ENCODE measurements at regions not wholly inside any gene's neighbourhood (a gene's known extent, or its start where the extent isn't known, plus 50 kb on each side); places are given as distances from the start of the nearest gene placed in this dataset.

GRCh38 chr9:80082213-80082612 is 510.4 kb downstream of the TLE4 start:
- no peak for DNase-seq

DNA sequence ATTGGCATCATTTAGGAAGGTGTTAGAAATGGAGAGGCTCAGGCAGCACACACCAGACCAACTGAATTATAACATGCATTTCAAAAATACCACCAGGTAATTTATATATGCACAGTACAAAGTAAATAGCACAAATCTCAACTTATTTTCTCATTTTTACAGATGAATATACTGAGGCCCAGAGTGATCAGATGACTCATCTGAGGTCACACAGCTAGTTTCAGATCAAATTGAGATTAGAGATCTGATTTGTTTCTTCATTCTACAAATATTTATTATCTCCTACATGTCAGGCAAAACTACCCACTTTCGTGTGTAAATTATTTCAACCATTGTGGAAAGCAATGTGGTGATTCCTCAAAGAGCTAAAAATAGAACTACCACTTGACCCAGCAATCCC is 507.1 kb downstream of the TLE4 start:
- DNase-seq = no peak

DNA sequence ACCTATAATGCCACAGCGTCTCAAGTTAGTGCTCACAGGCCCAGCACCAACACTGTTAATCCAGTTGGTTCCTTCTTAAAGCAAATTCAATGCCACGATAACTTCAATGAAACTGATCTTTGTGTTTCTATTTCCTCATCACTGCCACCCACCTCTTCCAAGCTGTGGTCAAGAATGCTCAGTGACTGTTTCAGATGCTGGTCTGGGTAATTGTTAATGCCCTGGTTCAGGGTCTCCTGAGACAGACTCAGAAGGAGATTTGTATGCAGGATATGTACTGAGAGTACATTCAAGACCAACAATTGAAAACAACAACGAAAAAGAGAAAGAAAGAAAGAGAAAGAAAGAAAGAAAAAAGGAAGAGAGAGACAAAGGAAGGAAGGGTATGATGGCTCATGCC is 505.3 kb downstream of the TLE4 start:
- no peak for DNase-seq

GRCh38 chr9:80076162-80076561 is 504.4 kb downstream of the TLE4 start:
- no peak for DNase-seq

GRCh38 chr9:80074439-80074838 is 502.7 kb downstream of the TLE4 start:
- DNase-seq = no peak

- no peak for DNase-seq
Observed at GRCh38 chr9:80072451-80072850, 500.7 kb downstream of the TLE4 start.

GRCh38 chr9:80070071-80070742 is 498.4 kb downstream of the TLE4 start:
- no peak for DNase-seq

DNA sequence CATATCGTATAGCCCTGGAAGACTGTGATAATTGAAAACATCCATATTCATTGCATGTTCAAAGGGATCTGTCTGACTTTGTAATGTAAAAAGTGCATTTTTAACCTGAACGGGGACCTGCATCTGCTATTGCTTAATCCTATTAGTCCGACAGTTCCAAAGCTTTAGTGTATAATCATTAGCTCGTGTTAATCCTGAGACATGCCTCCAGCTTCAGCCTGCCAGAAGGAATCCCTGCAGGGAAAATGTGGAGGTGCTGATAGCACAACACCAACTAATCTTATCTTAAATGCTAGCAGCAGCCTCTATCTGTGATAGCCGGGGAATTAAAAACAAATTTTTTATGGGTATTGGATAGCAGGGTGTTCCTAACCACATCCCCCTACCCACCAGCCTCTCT is 495.2 kb downstream of the TLE4 start:
- no peak for DNase-seq

GRCh38 chr9:80062567-80062966 is 490.8 kb downstream of the TLE4 start:
- DNase-seq = no peak

DNA sequence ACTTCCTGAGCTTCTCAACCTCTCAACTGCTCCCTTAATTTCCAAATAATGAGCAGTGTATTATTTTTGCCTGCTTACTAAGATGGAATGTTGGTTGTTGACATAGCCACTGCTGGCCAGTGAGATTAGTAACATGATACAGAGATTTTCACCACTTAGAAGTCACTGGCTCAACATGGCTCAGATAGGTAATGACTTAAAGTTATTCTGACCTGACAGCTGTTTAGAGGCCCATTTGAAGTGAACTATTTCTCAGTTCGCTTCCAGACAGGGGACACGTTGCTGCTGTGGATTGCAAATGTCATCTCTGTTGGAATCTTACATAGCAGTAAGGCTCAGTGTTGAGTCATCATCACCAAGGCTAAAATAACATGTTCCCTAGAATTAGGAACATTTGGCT is 490.2 kb downstream of the TLE4 start:
- DNase-seq = no peak

DNA sequence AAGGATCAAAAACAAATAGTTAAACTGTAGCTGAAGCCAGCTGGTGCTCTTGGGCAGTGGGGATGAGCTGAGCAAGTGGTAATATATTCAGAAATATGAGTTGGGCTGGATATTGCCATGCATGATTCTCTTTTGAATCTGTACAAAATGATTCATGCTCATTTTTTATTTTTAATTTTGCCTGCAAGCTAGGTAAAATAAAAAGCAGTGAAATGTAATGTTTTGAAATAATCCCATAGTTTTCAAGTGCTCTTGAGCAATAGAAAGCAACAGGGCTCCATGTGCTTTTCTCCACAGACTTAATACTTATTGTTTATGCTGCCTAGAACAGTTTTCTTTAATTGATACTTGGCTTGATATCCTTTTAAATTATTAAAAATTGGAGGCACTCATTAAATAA is 489.3 kb downstream of the TLE4 start:
- no peak for DNase-seq

DNA sequence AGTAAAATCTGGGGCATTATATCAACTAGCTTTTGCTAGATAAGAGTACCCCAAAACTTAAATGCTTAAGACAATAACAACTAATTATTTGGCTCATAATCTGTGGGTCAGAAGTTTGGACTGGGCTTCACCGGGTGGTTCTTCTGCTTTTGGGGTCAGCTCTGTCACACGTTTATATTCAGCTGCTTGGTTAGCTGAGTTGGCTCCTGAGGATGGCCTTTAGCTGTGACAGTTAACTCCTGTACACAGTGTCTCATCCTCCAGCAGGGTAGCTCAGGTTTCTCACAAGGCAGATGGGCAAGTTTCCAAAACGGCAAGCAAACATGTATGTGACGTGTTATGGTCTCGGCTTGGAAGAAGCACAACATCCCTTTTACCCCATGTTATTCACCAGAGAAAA is 488.2 kb downstream of the TLE4 start:
- DNase-seq = no peak

DNA sequence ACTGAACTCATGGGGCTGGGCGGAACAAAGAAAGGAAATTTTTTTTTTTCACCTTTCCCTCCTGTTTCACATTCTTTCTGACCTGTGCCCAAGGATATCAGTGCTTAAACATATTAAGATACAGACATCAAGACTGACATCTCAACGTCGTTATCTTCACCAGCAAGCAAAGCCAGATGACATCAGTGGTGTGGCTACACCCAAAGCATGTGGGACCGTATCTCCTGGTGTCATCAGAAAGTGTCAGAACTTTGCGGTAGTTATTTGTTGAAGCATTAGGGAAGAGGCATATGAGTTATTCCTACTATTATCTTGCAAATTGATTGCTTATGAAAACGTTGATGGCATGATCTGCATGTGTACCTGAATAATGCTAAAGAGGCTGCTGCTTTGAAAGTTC is 487.4 kb downstream of the TLE4 start:
- DNase-seq = no peak

GRCh38 chr9:80052830-80053229 is 481.1 kb downstream of the TLE4 start:
- no peak for DNase-seq

- no peak for DNase-seq
Observed at GRCh38 chr9:80049096-80049782, 477.5 kb downstream of the TLE4 start.

DNA sequence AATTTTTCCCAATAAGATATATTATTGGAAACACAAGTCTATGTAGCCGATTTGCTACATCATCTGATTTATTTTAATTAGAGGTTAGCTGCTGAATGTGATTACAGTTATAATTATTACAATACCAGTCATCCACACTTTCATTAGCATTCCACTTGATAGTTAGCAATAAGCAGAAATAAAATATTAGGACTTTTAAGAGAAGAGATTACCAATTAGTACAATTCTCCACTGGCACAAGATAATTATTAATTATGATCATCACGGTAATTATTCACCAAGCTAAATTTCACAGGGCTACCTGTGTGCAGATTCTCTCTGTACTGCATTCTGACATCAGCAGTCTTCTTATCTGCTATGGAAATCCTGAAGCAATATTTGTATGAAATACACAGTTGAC is 474.7 kb downstream of the TLE4 start:
- no peak for DNase-seq

DNA sequence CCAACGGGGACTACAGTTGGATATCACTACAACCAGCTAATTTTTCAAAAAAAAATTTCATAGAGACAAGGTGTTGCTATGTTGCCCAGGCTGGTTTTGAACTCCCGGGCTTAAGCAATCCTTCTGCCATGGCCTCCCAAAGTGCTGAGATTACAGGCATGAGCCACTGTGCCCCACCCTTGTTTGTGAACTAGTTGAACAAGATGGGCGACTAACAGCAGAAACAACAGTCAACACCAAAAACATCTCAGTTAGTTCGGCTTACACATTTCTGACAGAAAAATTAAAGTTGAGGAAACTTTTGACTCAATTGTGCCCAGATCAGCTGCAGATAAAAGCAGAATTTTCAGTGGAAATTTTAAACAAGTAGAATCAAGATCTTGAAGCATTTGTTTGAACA is 470.1 kb downstream of the TLE4 start:
- DNase-seq = no peak

- no peak for DNase-seq
Observed at GRCh38 chr9:80040457-80040856, 468.7 kb downstream of the TLE4 start.

- no peak for DNase-seq
Observed at GRCh38 chr9:80030801-80031200, 459.0 kb downstream of the TLE4 start.

GRCh38 chr9:80028501-80028900 is 456.7 kb downstream of the TLE4 start:
- DNase-seq = no peak

DNA sequence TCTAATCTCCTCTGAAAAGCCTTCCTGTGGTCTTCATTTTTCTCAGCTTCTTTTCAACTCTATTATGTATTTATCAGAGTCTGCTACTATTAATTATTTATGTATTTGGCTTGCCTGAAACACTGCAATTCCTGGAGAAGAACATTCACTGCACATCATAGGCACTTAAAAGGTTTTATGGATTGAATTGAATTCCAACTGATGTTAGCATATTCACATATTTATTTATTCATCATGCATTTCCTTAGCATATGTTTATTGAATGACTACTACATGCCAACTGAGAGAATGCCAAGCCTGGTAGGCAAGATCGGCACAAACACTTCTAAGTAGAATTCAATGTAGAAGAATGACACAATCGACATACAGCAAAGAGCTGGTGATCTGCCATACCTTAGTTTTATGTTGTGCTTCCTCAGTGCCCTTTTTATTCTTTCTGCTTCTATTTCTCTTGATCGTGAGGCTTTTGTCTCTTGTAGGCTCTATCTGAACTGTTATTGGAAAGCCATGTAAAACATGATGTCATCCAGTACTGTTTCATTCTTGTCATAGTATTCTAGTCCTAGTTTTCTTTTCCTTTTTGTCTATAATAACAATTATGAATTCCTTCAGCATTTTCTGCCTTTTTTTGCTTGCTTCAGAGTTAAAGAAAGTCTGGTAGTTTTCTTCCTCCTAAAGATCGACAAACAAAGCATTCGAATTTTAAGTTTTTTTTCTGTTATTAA is 454.2 kb downstream of the TLE4 start:
- no peak for DNase-seq

DNA sequence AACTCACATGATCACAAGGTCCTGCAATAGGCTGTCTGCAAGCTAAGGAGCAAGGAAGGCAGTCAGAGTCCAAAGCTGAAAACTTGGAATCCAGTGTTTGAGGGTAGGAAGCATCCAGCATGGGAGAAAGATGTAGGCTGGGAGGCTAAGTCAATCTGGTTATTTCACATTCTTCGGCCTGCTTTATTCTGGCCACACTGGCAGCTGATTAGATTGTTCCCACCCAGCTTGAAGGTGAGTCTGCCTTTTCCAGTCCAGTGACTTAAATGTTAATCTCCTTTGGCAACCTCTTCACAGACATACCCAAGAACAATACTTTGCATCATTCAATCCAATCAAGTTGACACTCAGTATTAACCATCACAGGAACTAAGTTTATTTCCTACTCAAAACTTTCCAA is 453.4 kb downstream of the TLE4 start:
- DNase-seq = no peak

GRCh38 chr9:80020530-80020929 is 448.8 kb downstream of the TLE4 start:
- no peak for DNase-seq

- DNase-seq = no peak
Observed at GRCh38 chr9:80020056-80020455, 448.3 kb downstream of the TLE4 start.
